Choroid plexus epithelial cell (primary cell): ENCODE measurements at regions not wholly inside any gene's neighbourhood (a gene's known extent, or its start where the extent isn't known, plus 50 kb on each side); places are given as distances from the start of the nearest gene placed in this dataset.
"Not testable (repeated sequence)": the region's sequence is repeated elsewhere in the genome, so short reads cannot be mapped to it uniquely, and the experiment has no call there.

Experiments
- DNase-seq: peaks from one replicate; pipeline ENCODE4 v3.0.0-alpha.2; 2010; ENCODE audit warnings: low read depth
- H3K4me3 ChIP-seq: 2 replicates; pipeline ENCODE4 v1.5.1; 2011; ENCODE audit warnings: low read depth, mild to moderate bottlenecking, control low read depth, low read length, moderate library complexity
- TF ChIP-seq, protein P1 (sequence below): conservative IDR thresholded peaks from 2 replicates; pipeline ENCODE4 v1.5.1; 2011; ENCODE audit warnings: low read depth, mild to moderate bottlenecking, control low read depth, inconsistent platforms, low read length, moderate library complexity

DNA sequence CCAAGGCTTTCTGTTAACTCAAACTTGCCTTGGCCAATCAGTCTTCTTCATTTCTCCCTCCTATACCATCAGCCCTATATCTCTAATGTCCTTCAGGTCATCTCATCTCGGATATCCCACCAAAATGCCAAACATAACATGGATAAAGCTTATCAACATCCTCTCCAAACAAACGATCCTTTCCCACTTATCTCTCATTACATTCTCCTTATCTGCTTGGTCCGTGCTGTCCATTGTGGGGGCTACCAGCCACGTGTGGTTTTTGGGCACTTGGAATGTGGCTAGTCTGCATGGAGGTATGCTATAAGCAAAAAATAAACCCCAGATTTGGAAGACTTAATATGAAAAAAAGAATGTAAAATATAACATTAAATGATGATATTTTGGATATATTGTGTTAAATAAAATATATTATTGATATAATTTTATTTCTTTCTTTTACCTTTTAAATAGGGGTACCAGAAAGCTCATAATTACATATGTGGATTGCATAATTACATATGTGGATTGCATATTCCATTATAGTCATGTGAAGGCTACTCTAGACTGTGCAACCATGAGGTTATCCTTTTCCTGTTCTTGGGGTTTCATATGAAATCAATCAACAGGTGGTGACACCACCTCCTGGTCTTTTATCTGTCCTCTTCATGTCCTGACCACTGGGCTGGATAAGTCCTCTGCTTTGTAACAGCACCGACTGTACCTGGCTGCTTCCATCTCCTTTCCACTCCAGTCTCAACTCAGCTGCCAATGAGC, 123.0 kb downstream of the CD83 start:
- no peak overlapping the region for H3K4me3 ChIP-seq
- no peak for DNase-seq
- TF ChIP-seq, protein P1, sequence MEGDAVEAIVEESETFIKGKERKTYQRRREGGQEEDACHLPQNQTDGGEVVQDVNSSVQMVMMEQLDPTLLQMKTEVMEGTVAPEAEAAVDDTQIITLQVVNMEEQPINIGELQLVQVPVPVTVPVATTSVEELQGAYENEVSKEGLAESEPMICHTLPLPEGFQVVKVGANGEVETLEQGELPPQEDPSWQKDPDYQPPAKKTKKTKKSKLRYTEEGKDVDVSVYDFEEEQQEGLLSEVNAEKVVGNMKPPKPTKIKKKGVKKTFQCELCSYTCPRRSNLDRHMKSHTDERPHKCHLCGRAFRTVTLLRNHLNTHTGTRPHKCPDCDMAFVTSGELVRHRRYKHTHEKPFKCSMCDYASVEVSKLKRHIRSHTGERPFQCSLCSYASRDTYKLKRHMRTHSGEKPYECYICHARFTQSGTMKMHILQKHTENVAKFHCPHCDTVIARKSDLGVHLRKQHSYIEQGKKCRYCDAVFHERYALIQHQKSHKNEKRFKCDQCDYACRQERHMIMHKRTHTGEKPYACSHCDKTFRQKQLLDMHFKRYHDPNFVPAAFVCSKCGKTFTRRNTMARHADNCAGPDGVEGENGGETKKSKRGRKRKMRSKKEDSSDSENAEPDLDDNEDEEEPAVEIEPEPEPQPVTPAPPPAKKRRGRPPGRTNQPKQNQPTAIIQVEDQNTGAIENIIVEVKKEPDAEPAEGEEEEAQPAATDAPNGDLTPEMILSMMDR = no peak

DNA sequence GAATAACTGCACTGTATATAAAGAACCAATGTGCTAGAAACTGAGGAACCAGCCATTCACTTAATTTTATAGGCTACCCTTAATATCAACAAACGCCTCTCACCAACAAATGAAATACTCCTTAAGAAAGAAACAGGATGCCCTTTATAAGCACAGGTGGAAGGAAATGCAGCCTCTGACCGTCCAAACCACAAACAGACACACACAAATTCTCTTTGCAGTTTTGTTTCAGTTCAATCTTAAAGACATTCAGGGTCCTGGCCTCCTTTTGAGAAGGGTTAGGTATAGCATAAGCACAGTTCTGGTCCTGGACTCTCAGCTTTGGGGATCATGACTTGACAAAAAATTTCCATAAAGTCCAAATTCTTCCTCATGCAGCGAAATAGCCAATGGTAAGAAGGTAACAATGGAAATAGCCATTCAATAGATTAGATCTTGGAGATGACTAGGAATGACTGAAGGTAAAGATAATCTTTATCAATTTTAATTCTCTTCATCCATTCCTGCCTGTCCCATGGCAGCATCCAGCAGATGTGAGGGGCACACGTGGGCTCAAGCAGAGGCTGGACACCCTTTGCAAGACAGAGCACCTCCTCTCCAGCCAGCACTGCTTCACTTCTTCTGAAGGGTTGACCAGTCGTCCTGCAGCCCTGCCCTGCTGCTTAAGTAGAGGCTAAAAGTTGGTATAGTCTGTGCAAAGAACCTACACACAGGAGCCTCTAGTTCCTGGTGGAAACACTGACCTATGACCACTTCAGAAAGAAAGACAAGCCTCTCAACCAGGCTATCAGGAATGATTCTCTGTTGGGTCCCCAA, 123.9 kb downstream of the CD83 start:
- TF ChIP-seq, protein P1 = no peak
- no peak overlapping the region for H3K4me3 ChIP-seq
- DNase-seq = no peak

DNA sequence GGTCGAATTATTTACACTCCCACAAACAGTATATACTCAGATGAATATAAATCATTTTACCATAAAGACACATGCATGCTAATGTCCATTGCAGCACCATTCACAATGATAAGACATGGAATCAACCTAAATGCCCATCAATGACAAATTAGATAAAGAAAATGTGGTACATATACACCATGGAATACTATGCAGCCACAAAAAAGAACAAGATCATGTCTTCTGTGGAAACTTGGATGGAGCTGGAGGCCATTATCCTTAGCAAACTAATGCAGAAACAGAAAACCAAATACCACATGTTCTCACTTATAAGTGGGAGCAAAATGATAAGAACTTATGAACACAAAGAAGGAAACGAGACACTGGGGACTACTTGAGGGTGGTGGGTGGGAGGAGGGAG, 125.3 kb downstream of the CD83 start:
- DNase-seq, H3K4me3 ChIP-seq: not testable (repeated sequence)

DNA sequence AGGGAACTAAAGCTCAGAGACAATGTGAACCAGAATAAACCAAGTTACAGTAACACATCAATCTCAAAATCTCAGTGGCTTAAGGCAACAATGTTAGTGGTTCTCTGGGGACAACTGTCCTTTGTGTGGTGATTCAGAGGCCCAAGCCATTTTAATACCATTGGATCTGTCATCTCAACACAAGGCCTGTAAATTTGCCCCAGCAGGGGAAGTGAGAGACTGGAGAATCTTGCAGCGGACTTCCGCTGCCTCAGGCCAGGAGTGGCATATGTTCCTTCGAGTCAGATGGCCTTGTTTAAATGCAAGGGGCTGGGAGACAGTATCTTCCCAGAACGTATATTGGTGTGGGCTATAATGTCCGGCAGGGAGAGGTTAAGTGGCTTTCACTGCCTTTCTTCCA, 126.0 kb downstream of the CD83 start:
- TF ChIP-seq, protein P1 = no peak
- no peak for DNase-seq
- no peak overlapping the region for H3K4me3 ChIP-seq

DNA sequence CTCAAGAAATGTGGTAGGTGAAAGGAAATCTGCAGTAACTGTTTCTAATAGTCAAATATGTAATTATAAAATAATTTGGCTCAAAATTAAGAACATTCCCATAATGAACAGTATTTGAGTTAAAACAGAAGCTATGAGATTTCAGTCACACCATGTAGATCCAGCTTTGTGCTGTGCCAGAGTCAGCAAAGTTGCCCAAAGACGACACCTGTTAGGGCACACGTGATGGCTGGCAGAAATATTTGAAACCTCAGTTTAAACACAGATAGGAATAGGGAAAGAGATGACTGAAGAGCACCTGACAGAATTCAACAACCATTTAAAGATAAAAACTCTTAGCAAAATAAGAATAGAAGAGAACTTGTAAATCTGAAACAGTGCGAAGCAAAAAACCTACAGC, 129.3 kb downstream of the CD83 start:
- TF ChIP-seq, protein P1 = no peak
- no peak overlapping the region for H3K4me3 ChIP-seq
- DNase-seq = no peak

DNA sequence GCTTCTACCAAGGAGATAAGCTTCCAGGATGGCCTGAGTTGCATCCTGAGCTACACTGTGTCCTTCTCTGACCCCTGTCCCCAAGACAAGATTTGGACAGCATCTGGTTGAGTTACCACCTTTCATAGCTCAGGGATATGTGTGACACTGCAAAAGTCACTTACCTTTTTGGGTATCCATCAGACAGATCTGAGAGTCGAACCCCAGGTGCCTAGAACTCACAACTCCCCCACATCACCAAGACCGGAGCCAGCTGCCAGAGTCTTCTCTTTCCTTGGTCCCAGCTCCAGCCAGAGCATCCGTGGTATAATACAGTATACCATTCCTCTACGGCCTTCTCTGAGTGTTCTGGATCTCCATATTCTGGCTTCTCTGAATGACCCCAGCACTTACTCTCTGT, 133.0 kb downstream of the CD83 start:
- DNase-seq = no peak
- H3K4me3 ChIP-seq = no peak overlapping the region
- TF ChIP-seq, protein P1 = no peak

DNA sequence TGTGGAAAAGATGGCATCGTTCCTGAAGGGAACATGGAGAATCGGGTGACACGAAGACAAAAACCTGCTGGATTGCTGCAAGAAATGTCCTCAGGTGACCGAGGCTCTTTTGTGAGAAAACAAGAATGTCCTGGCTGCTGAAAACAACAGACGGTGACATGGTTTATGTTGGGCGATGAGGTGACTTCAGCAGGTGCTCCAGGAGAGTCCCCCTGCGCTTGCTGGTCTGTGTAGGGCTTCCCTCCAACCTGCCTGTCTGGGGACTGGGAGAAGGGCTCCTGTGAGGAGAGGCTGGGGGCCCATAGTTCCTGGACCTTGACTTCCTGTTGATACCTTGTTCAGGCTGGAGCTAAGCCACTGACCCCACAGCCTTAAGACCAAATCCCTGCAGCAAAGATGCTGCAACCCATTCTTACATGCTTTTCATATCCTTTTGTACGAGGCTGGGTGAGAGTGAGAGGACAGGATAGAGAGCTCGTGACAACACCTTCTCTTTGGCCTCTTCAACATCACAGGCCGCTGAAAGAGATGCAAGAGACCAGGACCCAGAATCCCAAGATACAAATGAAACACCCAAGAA, 134.8 kb downstream of the CD83 start:
- no peak overlapping the region for H3K4me3 ChIP-seq
- DNase-seq = no peak
- TF ChIP-seq, protein P1 = no peak
